ENCODE measurements at regions not wholly inside any gene's neighbourhood (a gene's known extent, or its start where the extent isn't known, plus 50 kb on each side); places are given as distances from the start of the nearest gene placed in this dataset.
A peak's percentile ranks its signal among the peaks of the same experiment; 100 is the strongest.

DNA sequence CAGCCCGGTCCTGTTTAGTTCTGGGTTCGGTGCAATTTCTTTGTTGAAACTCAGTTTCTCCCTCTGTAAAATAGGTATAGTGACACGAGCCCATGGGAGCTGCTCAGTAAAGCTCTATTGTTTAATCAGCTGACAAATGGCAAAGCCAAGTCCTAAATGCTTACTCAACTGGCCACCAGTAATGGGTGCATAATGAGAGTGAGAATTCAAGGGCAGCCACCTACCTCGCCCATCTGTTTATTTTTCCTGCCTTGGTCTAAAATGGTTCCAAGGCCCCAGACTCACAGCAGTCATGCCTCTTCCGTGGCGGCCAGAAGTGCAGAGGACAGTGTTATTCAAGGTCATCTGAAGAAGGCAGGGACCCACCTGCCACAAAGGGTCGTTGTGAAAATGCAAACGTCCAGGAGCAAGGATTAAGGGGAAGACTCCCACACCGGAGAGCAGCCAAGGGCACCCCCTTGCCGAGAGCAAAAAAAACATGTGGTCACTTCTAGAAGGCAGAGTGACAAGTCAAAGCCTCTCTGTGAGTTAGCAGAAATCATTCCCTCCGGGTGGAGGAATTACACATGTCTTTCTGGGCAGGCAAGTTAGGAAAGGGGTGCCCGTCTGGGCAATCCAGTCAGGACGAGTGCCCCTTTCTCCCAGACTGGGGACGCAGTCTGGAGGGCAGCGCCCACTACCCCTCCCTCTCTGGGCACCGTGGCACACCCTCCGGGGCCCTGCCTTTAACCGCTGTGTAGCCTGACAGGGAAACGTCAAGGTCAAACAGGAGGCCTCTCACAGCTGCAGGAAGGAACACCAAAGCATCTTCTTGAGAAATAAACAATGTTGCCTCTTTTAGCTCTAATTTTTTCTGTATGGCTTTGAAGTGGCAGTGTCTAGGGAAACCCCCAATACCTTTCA, 186.2 kb downstream of the FOXO1 start:
- no peak for DNase-seq (ENCODE audit: low read depth)

DNA sequence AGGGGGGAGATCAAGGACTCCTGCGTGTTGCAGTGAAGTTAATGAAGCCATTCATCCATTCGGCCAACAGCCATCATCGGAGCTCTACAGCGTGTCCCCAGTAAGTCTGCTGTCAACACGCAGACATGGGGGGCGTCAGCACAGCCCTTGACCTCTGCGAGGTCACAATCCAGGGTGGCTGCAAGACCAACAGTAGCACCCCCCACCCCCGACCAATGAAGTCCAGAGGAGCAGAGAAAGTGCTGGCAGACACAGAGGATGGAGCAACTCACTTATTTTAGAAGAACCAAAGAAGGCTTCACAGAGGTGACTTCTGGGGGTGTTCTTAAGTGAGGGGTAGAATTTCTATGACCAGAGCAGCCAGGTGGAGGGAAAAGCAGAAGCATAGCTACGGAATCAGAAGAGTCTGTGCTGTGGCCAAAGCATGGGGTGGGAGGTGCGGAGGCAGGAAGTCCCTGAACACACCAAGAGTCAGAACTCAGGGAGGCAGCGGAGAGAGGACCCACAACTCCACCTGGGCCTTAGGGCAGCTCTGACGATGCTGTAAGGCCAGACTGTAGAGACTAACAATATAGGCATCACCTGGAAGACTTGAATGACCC, 185.4 kb downstream of the FOXO1 start:
- DNase-seq (ENCODE audit: low read depth) = no peak

DNA sequence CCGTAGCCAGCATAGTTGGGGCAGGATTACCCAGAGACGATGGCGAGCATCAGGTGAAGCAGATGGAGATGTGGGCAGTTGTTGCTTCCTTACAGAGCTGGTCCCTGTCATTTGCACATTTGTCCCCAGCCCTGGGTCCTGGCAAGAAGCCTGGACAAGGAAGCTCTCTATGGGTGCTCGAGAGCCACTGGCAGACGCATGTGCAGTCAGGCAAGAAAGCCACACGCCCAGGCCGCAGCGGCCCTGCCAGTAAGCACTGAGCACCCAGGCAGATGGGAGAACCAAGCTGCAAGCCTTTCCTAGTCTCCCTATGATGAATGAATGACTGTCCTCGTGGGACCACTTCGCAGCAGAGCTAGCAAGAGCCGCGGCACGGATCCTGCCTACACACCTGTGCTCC, 182.8 kb downstream of the FOXO1 start:
- no peak for DNase-seq (ENCODE audit: low read depth)

GRCh38 chr13:40484101-40484800, 182.2 kb downstream of the FOXO1 start:
- no peak for DNase-seq (ENCODE audit: low read depth)

DNA sequence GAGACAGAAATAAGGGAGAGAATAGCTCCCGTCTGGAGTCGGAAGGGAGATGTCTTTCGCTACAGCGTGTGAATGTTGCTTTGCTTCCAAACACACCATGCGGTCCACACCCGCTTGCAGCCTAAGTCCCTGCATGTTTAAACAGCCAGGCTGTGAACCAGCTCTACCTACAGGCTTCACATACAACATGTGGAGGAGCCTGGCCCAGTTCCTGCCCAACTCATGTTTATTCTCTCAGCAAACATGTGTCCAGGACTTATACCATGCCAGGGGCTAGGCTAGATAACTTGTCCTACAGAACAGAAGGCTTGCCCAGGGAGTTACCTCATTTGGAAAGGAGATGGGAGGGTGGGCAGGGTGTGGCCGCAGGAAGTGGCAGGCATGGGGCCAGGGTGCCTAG, 181.5 kb downstream of the FOXO1 start:
- no peak for DNase-seq (ENCODE audit: low read depth)

DNA sequence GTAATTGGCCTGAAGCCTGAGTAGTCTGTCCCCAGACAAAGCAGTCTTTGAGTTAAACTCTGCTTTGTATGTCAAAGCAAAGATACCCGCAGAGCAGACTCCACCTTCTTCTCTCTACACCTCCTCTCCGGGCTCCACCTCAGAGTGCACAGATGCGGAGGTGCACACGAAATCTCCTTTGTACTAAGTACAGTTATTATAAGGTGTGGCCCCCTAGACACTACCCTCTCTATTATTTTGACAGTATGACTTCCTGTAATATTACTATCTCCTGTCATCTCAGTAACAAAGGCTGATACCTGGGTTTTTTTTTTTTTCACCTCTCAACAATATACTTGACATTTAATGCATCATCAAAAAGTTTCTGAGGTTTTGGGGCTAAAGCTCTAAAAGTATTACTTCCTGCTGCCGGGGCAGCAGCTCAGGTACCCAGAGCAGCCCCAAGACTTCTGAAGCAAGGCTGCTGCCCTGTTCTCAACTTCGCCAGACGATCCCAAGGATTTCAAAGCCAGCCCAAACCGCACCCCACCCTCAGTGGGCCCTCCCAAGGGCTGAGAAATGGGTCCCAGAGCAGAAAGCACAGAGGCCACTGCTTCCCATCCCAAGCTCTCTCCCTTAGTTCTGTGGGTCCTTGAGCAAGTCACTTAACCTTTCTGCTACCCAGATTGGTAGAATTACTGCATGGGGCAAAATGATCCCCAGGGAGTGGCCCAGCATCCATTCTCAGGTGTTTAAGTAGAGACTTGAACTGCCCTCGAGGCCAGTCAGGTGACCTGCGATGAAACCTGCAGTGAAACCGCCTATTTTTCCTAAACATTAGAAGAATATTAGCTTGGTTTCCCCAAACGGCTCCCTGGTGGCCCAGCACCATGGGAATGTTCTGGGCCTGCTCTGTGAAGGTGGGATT, 180.6 kb downstream of the FOXO1 start:
- no peak for DNase-seq (ENCODE audit: low read depth)

DNA sequence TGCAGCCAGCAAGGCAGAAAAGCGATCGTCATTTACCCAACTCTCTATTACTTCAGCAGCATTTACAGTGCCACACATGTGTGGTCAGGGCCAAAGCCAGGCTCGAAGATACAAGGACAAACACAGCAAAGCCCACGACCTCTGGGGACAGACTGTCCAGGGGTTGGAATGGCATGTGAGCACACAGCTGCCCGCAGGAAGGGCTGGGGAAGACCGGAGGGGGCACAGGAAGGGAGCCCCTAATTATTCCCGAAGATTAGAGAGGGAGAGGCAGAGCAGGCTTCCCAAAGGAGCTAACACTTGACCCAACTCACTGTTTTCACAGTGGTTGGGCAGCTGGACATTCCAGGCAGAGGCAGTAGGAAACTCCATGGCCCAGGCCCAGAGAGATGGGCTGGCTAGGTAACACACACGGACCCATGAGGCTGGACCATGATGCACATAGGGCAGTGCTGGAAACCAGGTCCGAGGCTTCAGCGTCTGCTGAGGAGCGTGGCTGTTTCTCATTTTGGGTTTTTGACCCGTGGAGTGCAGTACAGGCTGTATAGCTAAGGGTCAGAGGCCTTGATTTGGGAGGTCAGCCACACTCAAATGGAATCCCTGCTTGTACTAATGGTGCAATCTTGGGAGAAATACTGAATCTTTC, 179.8 kb downstream of the FOXO1 start:
- no peak for DNase-seq (ENCODE audit: low read depth)

- DNase-seq (ENCODE audit: low read depth) = no peak
Observed at GRCh38 chr13:40488869-40489391, 177.5 kb downstream of the FOXO1 start.

DNA sequence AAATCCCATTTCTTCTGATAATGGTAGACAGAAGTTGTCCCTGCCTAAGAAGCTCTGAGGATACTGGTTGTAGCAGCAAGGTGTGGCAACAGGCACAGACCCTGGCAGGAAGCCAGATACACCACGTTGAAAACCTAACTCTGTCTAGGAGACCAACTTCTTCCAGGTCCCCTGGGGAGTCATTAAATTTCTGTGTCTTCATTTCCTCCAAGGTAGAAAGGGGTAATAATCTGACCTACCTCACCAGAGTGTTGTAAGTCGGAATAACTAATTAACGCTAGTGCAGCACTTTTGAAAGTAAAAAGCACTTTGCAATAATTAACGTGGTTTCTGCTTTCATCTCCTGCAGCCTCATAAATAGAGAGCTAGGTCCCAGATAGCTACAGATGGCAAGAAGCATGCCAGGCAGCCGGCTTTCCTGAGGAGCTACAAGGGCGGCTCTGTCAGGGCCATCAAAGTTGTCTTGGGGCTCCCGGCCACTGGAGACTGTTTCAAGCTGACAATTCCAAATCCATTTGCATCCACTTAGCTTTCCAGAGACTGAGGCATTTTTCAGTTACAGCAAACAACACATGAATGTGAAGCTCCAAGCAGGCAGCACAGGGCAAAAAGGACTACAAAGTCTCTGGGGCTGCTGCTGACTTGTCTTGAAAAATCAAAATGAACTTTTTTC, 176.2 kb downstream of the FOXO1 start:
- no peak for DNase-seq (ENCODE audit: low read depth)

DNA sequence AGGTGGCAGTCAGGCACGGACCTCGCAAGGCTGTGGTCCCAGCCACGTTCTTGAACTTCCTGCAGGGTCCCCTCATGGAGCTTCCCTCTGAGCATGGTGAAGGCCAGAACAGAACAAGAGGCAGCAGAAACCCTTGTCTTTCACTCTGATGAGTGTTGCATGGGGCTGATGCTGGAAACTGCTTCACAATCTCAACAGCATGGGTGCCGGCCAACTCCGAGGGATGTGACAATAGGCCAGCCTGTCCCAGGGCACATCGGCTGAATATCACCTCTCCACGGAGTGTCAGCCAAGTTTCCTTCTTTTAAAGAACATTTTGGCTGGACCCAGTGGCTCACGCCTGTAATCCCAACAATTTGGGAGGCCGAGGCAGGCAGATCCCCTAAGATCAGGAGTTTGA, 173.9 kb downstream of the FOXO1 start:
- DNase-seq (ENCODE audit: low read depth) = no peak

DNA sequence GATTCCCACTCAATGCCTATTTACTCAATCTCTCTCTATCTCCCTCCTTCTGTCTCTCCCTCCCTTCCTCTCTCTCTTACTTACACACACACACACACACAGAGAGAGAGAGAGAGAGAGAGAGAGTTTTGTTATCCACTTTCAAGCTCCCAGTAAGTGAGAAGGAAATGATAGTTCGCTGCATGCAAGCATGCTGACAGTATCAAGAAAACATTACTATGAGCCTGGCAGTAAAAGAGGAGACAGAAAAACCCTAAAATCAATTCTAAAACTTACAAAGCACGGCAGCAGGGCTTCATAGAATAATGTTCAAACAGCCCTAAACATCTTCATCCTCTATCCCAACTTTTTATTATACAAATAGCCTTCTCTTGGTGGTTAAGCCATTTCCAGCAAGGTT, 171.9 kb downstream of the FOXO1 start:
- peak; percentile 19 for DNase-seq (ENCODE audit: low read depth)

- no peak for DNase-seq (ENCODE audit: low read depth)
Observed at GRCh38 chr13:40494946-40495620, 171.4 kb downstream of the FOXO1 start.

DNA sequence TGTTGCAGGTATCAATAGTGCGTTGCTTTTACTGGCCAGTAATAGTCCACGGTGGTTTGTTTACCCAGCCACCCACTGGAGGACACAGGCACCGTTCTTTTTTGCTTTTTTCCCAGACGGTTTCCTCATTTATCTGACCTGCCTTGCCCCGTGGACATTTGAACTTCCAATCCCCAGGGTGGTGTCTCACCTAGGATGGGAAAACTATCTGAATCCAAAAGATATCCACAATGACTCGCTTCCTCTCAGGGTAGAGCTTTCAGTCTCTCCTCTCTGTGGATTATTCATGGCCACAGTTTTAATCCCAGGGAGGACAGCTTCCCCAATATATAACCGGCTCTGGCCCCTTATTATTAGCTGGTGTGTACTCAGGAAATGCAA, 170.8 kb downstream of the FOXO1 start:
- DNase-seq (ENCODE audit: low read depth) = no peak

DNA sequence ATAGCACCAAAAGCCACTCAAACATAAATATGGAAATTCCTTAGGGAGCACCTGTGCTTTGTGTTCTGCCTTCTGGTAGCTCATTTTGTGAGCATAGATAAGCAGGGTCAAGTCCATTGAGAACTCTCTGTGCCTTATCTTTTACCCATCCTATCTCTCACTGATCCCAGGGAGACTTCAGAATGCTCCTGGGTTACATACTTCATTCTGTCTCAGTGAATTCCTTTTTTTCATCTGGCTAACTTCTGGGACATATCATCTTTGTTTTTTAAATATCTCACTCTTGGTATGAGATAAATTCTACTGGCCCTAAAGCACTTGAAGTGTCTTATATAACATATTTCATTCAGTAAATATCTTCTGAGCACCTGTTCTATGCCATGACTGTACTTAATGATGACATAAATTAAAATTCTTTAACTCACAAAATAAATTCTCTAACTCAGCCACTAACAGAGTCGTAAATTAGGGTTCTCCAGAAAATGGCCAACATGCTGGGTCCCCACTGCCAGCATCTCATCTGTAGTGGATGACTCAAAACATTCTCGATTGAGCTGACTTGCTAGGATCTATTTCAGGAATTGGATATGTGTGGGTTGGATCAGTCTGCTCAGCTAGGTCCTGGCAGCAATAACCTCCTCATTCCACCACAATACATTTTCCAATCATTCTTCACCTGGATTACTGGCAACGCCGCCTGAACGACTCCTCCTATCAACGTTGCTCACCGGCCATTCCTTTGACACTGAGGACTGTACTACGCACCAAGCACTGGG, 170.2 kb downstream of the FOXO1 start:
- peak; percentile 30 for DNase-seq (ENCODE audit: low read depth)

DNA sequence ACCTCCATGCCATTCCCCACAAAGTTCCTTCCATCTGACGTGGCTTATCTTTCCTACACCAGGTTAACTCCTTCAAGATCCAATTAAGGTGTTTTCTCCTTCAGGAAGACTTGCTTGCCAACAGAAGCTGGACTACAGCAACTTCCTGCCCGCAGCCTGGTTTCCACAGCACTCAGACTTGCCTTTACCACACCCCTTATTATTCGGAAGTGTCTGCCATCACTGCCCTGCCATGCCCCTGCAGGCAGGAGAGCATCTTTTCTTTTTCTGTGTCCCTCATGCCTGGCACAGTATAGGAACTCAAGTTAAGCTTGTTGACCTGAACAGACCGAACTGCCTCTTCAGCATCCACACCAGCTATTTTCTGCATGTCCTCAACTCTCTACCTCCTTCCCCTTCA, 168.0 kb downstream of the FOXO1 start:
- no peak for DNase-seq (ENCODE audit: low read depth)

DNA sequence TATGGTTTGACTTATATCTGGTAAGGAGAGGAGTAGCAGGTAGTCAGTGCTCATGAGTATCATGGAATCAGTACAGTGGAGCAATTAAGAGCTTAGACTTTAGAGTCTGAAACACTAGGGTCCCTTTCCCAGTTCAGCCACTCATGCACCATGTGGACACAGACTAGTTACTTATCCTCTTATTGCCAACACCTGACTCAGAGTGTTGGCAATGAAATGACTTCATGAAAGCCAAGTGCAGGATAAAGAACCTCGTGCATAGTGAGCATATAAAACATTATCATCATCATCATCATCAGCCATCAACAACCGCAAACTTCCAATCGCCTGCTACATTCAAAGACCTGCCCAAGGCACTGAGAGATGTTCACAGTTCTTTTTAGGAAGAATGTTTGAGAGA, 164.2 kb downstream of the FOXO1 start:
- DNase-seq (ENCODE audit: low read depth) = no peak

DNA sequence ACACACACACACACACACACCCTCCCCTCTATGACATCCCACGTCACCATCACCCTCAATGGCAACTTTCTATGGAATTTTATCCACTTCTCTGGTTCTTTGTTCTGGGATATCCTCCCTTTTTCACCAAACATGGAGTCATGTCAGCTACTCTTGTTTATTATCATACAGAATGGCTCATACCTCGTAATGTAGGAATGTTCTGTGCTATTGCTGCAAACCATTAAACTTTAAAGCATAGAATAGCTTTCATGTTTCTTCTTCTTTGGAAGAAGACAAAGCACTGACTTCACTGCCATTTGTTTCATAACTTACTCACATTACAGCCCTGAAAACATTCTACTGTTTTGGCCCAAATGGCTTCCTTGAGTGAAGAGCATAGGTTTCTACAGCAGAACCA, 163.4 kb downstream of the FOXO1 start:
- peak; percentile 78 for DNase-seq (ENCODE audit: low read depth)

GRCh38 chr13:40503966-40504591, 162.4 kb downstream of the FOXO1 start:
- peak; percentile 96 for DNase-seq (ENCODE audit: low read depth)

- DNase-seq (ENCODE audit: low read depth) = no peak
Observed at GRCh38 chr13:40504641-40505040, 161.8 kb downstream of the FOXO1 start.

Data from EH (cell line).